NT2/D1 (cell line): ENCODE measurements at regions not wholly inside any gene's neighbourhood (a gene's known extent, or its start where the extent isn't known, plus 50 kb on each side); places are given as distances from the start of the nearest gene placed in this dataset.

Source experiments
- YY1 ChIP-seq: IDR thresholded peaks from 2 replicates; pipeline ENCODE4 v1.6.1; 2011; ENCODE audit not compliant: insufficient read length, insufficient read depth
- ZNF274 ChIP-seq: IDR thresholded peaks from 2 replicates; pipeline ENCODE4 v1.6.1; 2011; ENCODE audit warnings: mild to moderate bottlenecking, low read depth, low read length

DNA sequence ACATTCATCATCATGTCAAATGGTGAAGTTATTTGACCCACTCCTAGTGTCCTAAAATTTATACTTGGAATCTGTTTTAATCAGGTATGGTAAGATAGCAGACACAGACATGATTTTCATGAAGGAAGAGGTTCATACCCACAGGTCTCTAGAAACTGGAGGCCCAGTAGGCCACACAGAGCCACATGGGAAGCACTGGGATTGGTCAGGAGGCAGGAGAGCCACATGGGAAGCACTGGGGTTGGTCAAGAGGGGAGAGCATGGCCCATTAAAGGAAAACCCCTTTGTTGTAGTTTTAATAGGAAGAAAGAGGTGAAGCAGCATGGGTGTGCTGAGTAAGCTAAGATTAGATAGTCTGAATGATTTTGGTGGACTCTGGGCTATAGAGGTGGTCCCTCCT, 356.9 kb downstream of the MFSD1 start:
- no peak for TF ChIP-seq ZNF274
- TF ChIP-seq YY1: no peak
